ENCODE measurements at regions not wholly inside any gene's neighbourhood (a gene's known extent, or its start where the extent isn't known, plus 50 kb on each side); places are given as distances from the start of the nearest gene placed in this dataset.
A peak's percentile ranks its signal among the peaks of the same experiment; 100 is the strongest.

DNA sequence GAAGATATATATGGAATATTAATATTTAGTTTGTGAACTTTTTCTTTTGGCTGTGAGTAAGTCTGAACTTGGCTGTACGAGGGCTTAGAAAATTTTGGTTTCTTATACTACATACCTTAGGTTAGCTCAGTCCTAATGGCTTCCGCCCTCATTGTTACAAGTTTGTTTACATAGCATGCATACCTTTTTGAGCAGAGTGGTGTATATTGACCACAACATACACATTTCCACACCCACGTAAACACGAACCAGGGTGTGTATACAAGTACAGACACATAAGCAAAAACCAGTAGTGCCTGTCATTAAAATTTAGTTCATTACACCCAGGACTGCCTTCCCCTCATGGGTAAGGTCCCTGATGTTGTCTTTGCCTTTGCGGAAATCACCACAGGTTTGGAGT, 230.2 kb upstream of the RGS6 start:
- intact Hi-C loops (cut with micrococcal nuclease; ENCODE audit: unreplicated experiment): no loop called here
- BruUV-seq (replicated peaks): no TSS peak
- no peak overlapping the region for H3K4me3 ChIP-seq (ENCODE audit: low read depth, low read length, poor library complexity, severe bottlenecking)
- no peak overlapping the region for H3K4me2 ChIP-seq (ENCODE audit: low read length)
- no peaks in the 10 kb centered on the region for H3K9me2 ChIP-seq (ENCODE audit: insufficient read depth, low read length)
- no peaks in the 10 kb centered on the region for H4K20me1 ChIP-seq (ENCODE audit: insufficient read depth, low read length)
- H3K9me3 ChIP-seq (ENCODE audit: low read length): no peaks in the 10 kb centered on the region
- H3K36me3 ChIP-seq (ENCODE audit: insufficient read depth, low read length): peaks cover 35% of the 10 kb centered on the region; the same call in 1 of the 2 replicates
- ChIA-PET POLR2A (no interaction called here), CTCF (ENCODE audit: unreplicated experiment) (no interaction called here)
- TF ChIP-seq, protein P1, sequence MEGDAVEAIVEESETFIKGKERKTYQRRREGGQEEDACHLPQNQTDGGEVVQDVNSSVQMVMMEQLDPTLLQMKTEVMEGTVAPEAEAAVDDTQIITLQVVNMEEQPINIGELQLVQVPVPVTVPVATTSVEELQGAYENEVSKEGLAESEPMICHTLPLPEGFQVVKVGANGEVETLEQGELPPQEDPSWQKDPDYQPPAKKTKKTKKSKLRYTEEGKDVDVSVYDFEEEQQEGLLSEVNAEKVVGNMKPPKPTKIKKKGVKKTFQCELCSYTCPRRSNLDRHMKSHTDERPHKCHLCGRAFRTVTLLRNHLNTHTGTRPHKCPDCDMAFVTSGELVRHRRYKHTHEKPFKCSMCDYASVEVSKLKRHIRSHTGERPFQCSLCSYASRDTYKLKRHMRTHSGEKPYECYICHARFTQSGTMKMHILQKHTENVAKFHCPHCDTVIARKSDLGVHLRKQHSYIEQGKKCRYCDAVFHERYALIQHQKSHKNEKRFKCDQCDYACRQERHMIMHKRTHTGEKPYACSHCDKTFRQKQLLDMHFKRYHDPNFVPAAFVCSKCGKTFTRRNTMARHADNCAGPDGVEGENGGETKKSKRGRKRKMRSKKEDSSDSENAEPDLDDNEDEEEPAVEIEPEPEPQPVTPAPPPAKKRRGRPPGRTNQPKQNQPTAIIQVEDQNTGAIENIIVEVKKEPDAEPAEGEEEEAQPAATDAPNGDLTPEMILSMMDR (conservative IDR thresholded peaks at IDR 0.05; ENCODE audit: low read length): no peak
- no peak for TF ChIP-seq EZH2phosphoT487 (IDR thresholded peaks at IDR 0.05; ENCODE audit: borderline replicate concordance, low read depth, low read length)
- no peak overlapping the region for H3K27ac ChIP-seq (ENCODE audit: low read depth, low read length, poor library complexity, severe bottlenecking)
- DNase-seq (ENCODE audit: low spot score): no peak
- H3K79me2 ChIP-seq (ENCODE audit: insufficient read depth, low read depth, low read length): no peaks in the 10 kb centered on the region
- no peak overlapping the region for H2AFZ ChIP-seq (ENCODE audit: low read length)
- H3K4me1 ChIP-seq (ENCODE audit: insufficient read depth, low read length, poor library complexity, severe bottlenecking): no peaks in the 10 kb centered on the region

DNA sequence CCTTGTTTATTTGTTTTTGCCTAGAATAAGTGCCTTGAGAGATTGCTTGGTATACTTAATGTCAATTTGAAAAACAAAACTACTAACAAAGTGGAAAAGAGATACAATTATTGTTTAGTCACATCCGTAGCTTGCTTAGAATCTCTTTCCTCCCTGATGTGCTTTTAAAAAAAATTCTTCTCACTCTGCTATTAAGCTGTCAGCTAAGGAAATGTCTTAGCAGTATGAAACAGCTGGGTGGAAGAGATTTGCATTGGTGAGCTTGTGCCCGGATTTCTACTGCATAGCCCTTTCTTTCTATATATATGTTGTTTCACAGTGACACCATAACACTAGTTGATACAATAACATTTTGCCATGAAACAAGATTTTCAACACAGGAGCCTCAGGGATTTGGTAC, 229.4 kb upstream of the RGS6 start:
- no peak for TF ChIP-seq EZH2phosphoT487 (IDR thresholded peaks at IDR 0.05; ENCODE audit: borderline replicate concordance, low read depth, low read length)
- TF ChIP-seq, protein P1 (conservative IDR thresholded peaks at IDR 0.05; ENCODE audit: low read length): no peak
- no peaks in the 10 kb centered on the region for H3K79me2 ChIP-seq (ENCODE audit: insufficient read depth, low read depth, low read length)
- ChIA-PET CTCF (ENCODE audit: unreplicated experiment) (no interaction called here), POLR2A (no interaction called here)
- H3K4me1 ChIP-seq (ENCODE audit: insufficient read depth, low read length, poor library complexity, severe bottlenecking): no peaks in the 10 kb centered on the region
- peaks cover 35% of the 10 kb centered on the region; the same call in 1 of the 2 replicates for H3K36me3 ChIP-seq (ENCODE audit: insufficient read depth, low read length)
- H4K20me1 ChIP-seq (ENCODE audit: insufficient read depth, low read length): no peaks in the 10 kb centered on the region
- intact Hi-C loops (cut with micrococcal nuclease; ENCODE audit: unreplicated experiment): no loop called here
- H2AFZ ChIP-seq (ENCODE audit: low read length): no peak overlapping the region
- no peak overlapping the region for H3K4me2 ChIP-seq (ENCODE audit: low read length)
- no peak overlapping the region for H3K4me3 ChIP-seq (ENCODE audit: low read depth, low read length, poor library complexity, severe bottlenecking)
- no peaks in the 10 kb centered on the region for H3K9me2 ChIP-seq (ENCODE audit: insufficient read depth, low read length)
- TSS peak; percentile 20 for BruUV-seq (replicated peaks)
- H3K27ac ChIP-seq (ENCODE audit: low read depth, low read length, poor library complexity, severe bottlenecking): no peak overlapping the region
- no peaks in the 10 kb centered on the region for H3K9me3 ChIP-seq (ENCODE audit: low read length)
- DNase-seq (ENCODE audit: low spot score): no peak

DNA sequence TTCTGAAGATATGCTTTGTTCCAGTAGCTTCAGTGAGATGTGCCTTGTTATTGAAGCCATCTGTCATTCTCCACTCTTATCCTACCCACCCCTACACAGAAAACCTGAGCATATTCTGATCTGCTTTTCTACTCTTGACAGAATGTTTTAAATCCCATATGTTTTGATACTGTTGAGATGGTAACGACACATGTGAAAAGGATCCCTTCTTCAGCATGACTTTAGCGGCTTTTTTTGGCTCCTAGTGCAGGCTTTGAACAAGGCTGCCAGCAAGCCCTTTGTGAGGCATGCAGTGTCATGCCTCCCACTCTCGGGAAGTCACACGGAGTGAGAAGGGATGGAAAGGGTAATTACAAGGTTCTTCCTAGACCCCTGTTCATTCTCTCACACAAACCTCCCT, 228.8 kb upstream of the RGS6 start:
- Histone ChIP-seq H4K20me1 (ENCODE audit: insufficient read depth, low read length) (no peaks in the 10 kb centered on the region), H3K9me2 (ENCODE audit: insufficient read depth, low read length) (no peaks in the 10 kb centered on the region), H3K79me2 (ENCODE audit: insufficient read depth, low read depth, low read length) (no peaks in the 10 kb centered on the region), H3K4me3 (ENCODE audit: low read depth, low read length, poor library complexity, severe bottlenecking) (no peak overlapping the region), H3K4me1 (ENCODE audit: insufficient read depth, low read length, poor library complexity, severe bottlenecking) (no peaks in the 10 kb centered on the region), H3K9me3 (ENCODE audit: low read length) (no peaks in the 10 kb centered on the region), H3K4me2 (ENCODE audit: low read length) (no peak overlapping the region), H3K27ac (ENCODE audit: low read depth, low read length, poor library complexity, severe bottlenecking) (no peak overlapping the region), H3K36me3 (ENCODE audit: insufficient read depth, low read length) (peaks cover 35% of the 10 kb centered on the region; the same call in 1 of the 2 replicates), H2AFZ (ENCODE audit: low read length) (no peak overlapping the region)
- intact Hi-C loops (cut with micrococcal nuclease; ENCODE audit: unreplicated experiment): no loop called here
- ChIA-PET POLR2A (no interaction called here), CTCF (ENCODE audit: unreplicated experiment) (no interaction called here)
- no peak for DNase-seq (ENCODE audit: low spot score)
- no TSS peak for BruUV-seq (replicated peaks)
- no peak for TF ChIP-seq EZH2phosphoT487 (IDR thresholded peaks at IDR 0.05; ENCODE audit: borderline replicate concordance, low read depth, low read length)
- TF ChIP-seq, protein P1 (conservative IDR thresholded peaks at IDR 0.05; ENCODE audit: low read length): no peak
